HCT116 (cell line): ENCODE measurements at regions not wholly inside any gene's neighbourhood (a gene's known extent, or its start where the extent isn't known, plus 50 kb on each side); places are given as distances from the start of the nearest gene placed in this dataset.

Experiments
- ATAC-seq: fragments of 200-7000 bp; cut with Tn5 transposase; 2 replicates; pipeline ENCODE4 v1.9.1; 2020; ENCODE audit warnings: mild to moderate bottlenecking, moderate library complexity
- BruUV-seq: library from RNA; stranded (reverse); fragments of 400-500 nt; replicated peaks from 2 replicates; lab custom pipeline; 2021; lab: Mats Ljungman, UMichigan
- CTCF ChIA-PET: fragments of 300-600 bp; sonication (Branson Sonifier 250); formaldehyde crosslinking; loops from one replicate; lab custom pipeline; 2021; ENCODE audit warnings: antibody characterized with exemption; lab: Charles Lee
- POLR2A ChIA-PET: fragments of 300-600, 350-600 bp; sonication (Branson Sonifier 250); formaldehyde crosslinking; loops from one replicate; lab custom pipeline; 2021; ENCODE audit warnings: antibody characterized with exemption; lab: Charles Lee
- RAD21 ChIA-PET, 2 experiments: fragments of 300-600 bp; sonication (Branson Sonifier 250); formaldehyde crosslinking; loops; one replicate each; lab custom pipeline; 2023; ENCODE audit warnings: low total read pairs in 2 of 2; ENCODE audit not compliant: uncharacterized antibody in 2 of 2, unreplicated experiment in 2 of 2, low non-redundant PET in 1 of 2; lab: Charles Lee
- DNase-seq: peaks from one replicate; pipeline ENCODE4 v3.0.0-alpha.2; 2010; ENCODE audit warnings: low read depth, low spot score
- H2AFZ ChIP-seq: fragments of 200-600 bp; shearing (Covaris generic), sonication (generic); 2 replicates; pipeline ENCODE4 v1.6.1; 2017; ENCODE audit warnings: low read depth, mixed run types, mixed read lengths, antibody characterized with exemption, low read length; ENCODE audit not compliant: poor library complexity, severe bottlenecking
- H3K27ac ChIP-seq: 2 replicates; pipeline ENCODE4 v1.5.1; 2012; ENCODE audit warnings: low read depth, low read length
- H3K27me3 ChIP-seq: fragments of 200-600 bp; sonication (generic); 2 replicates; pipeline ENCODE4 v1.6.1; 2016; ENCODE audit warnings: mixed run types, low read length, mixed read lengths; ENCODE audit not compliant: insufficient read depth
- H3K36me3 ChIP-seq, 2 experiments: fragments of 200-500 bp in 1 of 2; fragments of 200-600 bp in 1 of 2; sonication (Bioruptor generic) in 1 of 2; sonication (generic) in 1 of 2; 2 replicates each; pipeline versions ENCODE4 v1.5.1 to v1.6.1; 2014 to 2016; ENCODE audit warnings: low read length in 2 of 2, inconsistent platforms in 1 of 2, mixed read lengths in 1 of 2, mixed run types in 1 of 2; ENCODE audit not compliant: insufficient read depth in 2 of 2, control insufficient read depth in 1 of 2
- H3K4me1 ChIP-seq, 2 experiments: fragments of 200-600 bp in 1 of 2; sonication (generic) in 1 of 2; 2 replicates each; pipeline versions ENCODE4 v1.5.1 to v1.6.1; 2012 to 2017; ENCODE audit warnings: low read length in 2 of 2, inconsistent platforms in 1 of 2, mild to moderate bottlenecking in 1 of 2, mixed read lengths in 1 of 2, mixed run types in 1 of 2, moderate library complexity in 1 of 2; ENCODE audit not compliant: insufficient read depth in 2 of 2, control insufficient read depth in 1 of 2
- H3K4me2 ChIP-seq: fragments of 200-600 bp; sonication (generic); 2 replicates; pipeline ENCODE4 v1.6.1; 2017; ENCODE audit warnings: mixed run types, low read length, mixed read lengths
- H3K4me3 ChIP-seq, 2 experiments: fragments of 200-600 bp in 1 of 2; sonication (generic) in 1 of 2; replicated peaks in 1 of 2; 2 replicates each; pipeline ENCODE4 v1.5.1; 2011 to 2016; ENCODE audit warnings: low read length in 2 of 2, control low read depth in 1 of 2, low read depth in 1 of 2, mild to moderate bottlenecking in 1 of 2, mixed read lengths in 1 of 2, mixed run types in 1 of 2
- H3K79me2 ChIP-seq: fragments of 200-600 bp; sonication (generic); 2 replicates; pipeline ENCODE4 v1.6.1; 2017; ENCODE audit warnings: mild to moderate bottlenecking, mixed run types, low read length, moderate library complexity, mixed read lengths; ENCODE audit not compliant: insufficient read depth
- H3K9ac ChIP-seq: fragments of 200-600 bp; sonication (generic); 2 replicates; pipeline ENCODE4 v1.6.1; 2016; ENCODE audit warnings: low read length, mixed read lengths
- H3K9me2 ChIP-seq: fragments of 200-600 bp; sonication (generic), shearing (Covaris generic); 2 replicates; pipeline ENCODE4 v1.6.1; 2017; ENCODE audit warnings: mixed run types, mild to moderate bottlenecking, moderate library complexity; ENCODE audit not compliant: insufficient read depth
- H3K9me3 ChIP-seq, 2 experiments: fragments of 200-500 bp in 1 of 2; fragments of 200-600 bp in 1 of 2; sonication (Bioruptor generic) in 1 of 2; sonication (generic) in 1 of 2; 2 replicates each; pipeline ENCODE4 v1.6.1; 2014 to 2017; ENCODE audit warnings: low read length in 2 of 2, mixed read lengths in 2 of 2, inconsistent platforms in 1 of 2, low read depth in 1 of 2, mild to moderate bottlenecking in 1 of 2, mixed run types in 1 of 2, moderate library complexity in 1 of 2; ENCODE audit not compliant: control insufficient read depth in 1 of 2, insufficient read depth in 1 of 2
- H4K20me1 ChIP-seq: fragments of 200-600 bp; sonication (generic), shearing (Covaris generic); 2 replicates; pipeline ENCODE4 v1.6.1; 2017; ENCODE audit warnings: mixed run types, mild to moderate bottlenecking, moderate library complexity; ENCODE audit not compliant: insufficient read depth
- CBX3 ChIP-seq: IDR thresholded peaks from 2 replicates; pipeline ENCODE4 v1.6.1; 2012; ENCODE audit warnings: low read depth
- CEBPB ChIP-seq: IDR thresholded peaks from 2 replicates; pipeline ENCODE4 v1.6.1; 2012; ENCODE audit warnings: low read depth
- EGR1 ChIP-seq: IDR thresholded peaks from 2 replicates; pipeline ENCODE4 v1.6.1; 2012; ENCODE audit warnings: low read depth
- ELF1 ChIP-seq: IDR thresholded peaks from 2 replicates; pipeline ENCODE4 v1.6.1; 2012; ENCODE audit warnings: low read depth, borderline replicate concordance
- EZH2 ChIP-seq: fragments of 200-600 bp; sonication (generic); IDR thresholded peaks from 2 replicates; pipeline ENCODE4 v1.6.1; 2017; ENCODE audit warnings: antibody characterized with exemption, mixed run types
- EZH2phosphoT487 ChIP-seq: fragments of 200-600 bp; IDR thresholded peaks from 2 replicates; pipeline ENCODE4 v1.6.1; 2018; ENCODE audit warnings: antibody characterized with exemption, borderline replicate concordance
- JUND ChIP-seq: IDR thresholded peaks from 2 replicates; pipeline ENCODE4 v1.6.1; 2012
- POLR2A ChIP-seq: IDR thresholded peaks from 2 replicates; pipeline ENCODE4 v1.7.0; 2011; ENCODE audit warnings: borderline replicate concordance; ENCODE audit not compliant: insufficient read depth, insufficient read length; ENCODE audit errors: extremely low read depth
- POLR2AphosphoS5 ChIP-seq: IDR thresholded peaks from 2 replicates; pipeline ENCODE4 v1.6.1; 2011; ENCODE audit warnings: mild to moderate bottlenecking, low read depth, low read length, moderate library complexity
- RAD21 ChIP-seq: IDR thresholded peaks from 2 replicates; pipeline ENCODE4 v1.6.1; 2012; ENCODE audit warnings: low read depth, mild to moderate bottlenecking
- SIN3A ChIP-seq: IDR thresholded peaks from 2 replicates; pipeline ENCODE4 v1.6.1; 2012; ENCODE audit warnings: low read depth
- SP1 ChIP-seq: IDR thresholded peaks from 2 replicates; pipeline ENCODE4 v1.6.1; 2012; ENCODE audit warnings: low read depth
- SRF ChIP-seq: IDR thresholded peaks from 2 replicates; pipeline ENCODE4 v1.6.1; 2012; ENCODE audit warnings: low read depth
- TCF7L2 ChIP-seq: IDR thresholded peaks from 2 replicates; pipeline ENCODE4 v1.7.0; 2011; ENCODE audit warnings: borderline replicate concordance, inconsistent platforms; ENCODE audit not compliant: insufficient read depth, insufficient read length; ENCODE audit errors: extremely low read depth
- ZNF274 ChIP-seq: fragments of 200-500 bp; sonication (Bioruptor generic); IDR thresholded peaks from 2 replicates; pipeline ENCODE4 v1.6.1; 2014; ENCODE audit warnings: mild to moderate bottlenecking, low read depth, low read length, inconsistent platforms
- intact Hi-C: fragments of 100-400 bp; cut with micrococcal nuclease; formaldehyde crosslinking; loops from 2 replicates; pipeline ENCODE4 v1.10.0; 2022
- TF ChIP-seq, protein P1 (sequence below): IDR thresholded peaks from 2 replicates; pipeline ENCODE4 v1.6.1; 2012
- TF ChIP-seq, protein P2 (sequence below), 3 experiments: fragments of 200-600 bp in 1 of 3; sonication (generic) in 1 of 3; IDR thresholded peaks in 2 of 3; conservative IDR thresholded peaks in 1 of 3; 2 replicates each; pipeline ENCODE4 v1.5.1; 2012 to 2017; ENCODE audit warnings: low read depth in 2 of 3, low read length in 2 of 3, antibody characterized with exemption in 1 of 3, borderline replicate concordance in 1 of 3, control low read depth in 1 of 3, mild to moderate bottlenecking in 1 of 3, mixed read lengths in 1 of 3, mixed run types in 1 of 3, moderate library complexity in 1 of 3; ENCODE audit not compliant: insufficient read depth in 1 of 3
- TF ChIP-seq, protein P3 (sequence below): IDR thresholded peaks from 2 replicates; pipeline ENCODE4 v1.6.1; 2011; ENCODE audit warnings: mild to moderate bottlenecking, low read length, moderate library complexity; ENCODE audit not compliant: insufficient replicate concordance; ENCODE audit errors: extremely low read depth

DNA sequence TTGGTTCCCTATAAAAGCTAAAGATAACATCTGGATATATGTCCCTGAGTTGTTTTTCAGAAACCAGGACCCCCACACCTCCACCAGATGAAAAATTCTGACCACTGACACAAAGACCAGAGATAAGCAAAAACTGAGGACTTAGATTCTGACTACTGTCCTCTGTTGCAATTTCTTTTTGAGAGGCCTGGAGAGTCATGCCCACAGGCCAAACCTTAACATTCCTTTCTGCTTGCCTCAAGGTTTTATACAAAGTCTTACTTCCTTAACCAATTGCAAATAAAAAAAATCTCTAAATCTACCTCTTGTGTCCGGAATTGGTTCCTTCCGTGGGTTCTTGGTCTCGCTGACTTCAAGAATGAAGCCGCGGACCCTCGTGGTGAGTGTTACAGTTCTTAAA, 228.5 kb downstream of the ABCC12 start:
- H3K9me2 ChIP-seq = no peaks in the 10 kb centered on the region
- H3K4me3 ChIP-seq = no peak overlapping the region
- ATAC-seq (no peak), DNase-seq (no peak)
- no peak for TF ChIP-seq ZNF274
- no peak for TF ChIP-seq ELF1
- no peak for TF ChIP-seq SIN3A
- TF ChIP-seq TCF7L2 = no peak
- no peak for TF ChIP-seq RAD21
- TF ChIP-seq EZH2phosphoT487 = no peak
- TF ChIP-seq SP1 = no peak
- no peak for TF ChIP-seq EZH2
- H3K4me2 ChIP-seq = no peak overlapping the region
- H3K4me1 ChIP-seq = no peaks in the 10 kb centered on the region
- no peak overlapping the region for H3K9ac ChIP-seq
- H4K20me1 ChIP-seq = no peaks in the 10 kb centered on the region
- BruUV-seq = no TSS peak
- intact Hi-C loops = no loop called here
- no peaks in the 10 kb centered on the region for H3K9me3 ChIP-seq
- ChIA-PET RAD21 (interaction anchor here (0.6 kb wide), 2 partner anchors 10 to 102 kb away, joined by 3 read pairs; no protein-coding TSS in a partner anchor), POLR2A (no interaction called here), CTCF (interaction anchor here (1.2 kb wide), 1 partner anchor 786 kb away, joined by 3 read pairs; no protein-coding TSS in a partner anchor)
- no peaks in the 10 kb centered on the region for H3K36me3 ChIP-seq
- H3K27ac ChIP-seq = no peak overlapping the region
- H3K79me2 ChIP-seq = no peaks in the 10 kb centered on the region
- no peak overlapping the region for H2AFZ ChIP-seq
- H3K27me3 ChIP-seq = peaks cover 7% of the 10 kb centered on the region; the same call in 1 of the 2 replicates

DNA sequence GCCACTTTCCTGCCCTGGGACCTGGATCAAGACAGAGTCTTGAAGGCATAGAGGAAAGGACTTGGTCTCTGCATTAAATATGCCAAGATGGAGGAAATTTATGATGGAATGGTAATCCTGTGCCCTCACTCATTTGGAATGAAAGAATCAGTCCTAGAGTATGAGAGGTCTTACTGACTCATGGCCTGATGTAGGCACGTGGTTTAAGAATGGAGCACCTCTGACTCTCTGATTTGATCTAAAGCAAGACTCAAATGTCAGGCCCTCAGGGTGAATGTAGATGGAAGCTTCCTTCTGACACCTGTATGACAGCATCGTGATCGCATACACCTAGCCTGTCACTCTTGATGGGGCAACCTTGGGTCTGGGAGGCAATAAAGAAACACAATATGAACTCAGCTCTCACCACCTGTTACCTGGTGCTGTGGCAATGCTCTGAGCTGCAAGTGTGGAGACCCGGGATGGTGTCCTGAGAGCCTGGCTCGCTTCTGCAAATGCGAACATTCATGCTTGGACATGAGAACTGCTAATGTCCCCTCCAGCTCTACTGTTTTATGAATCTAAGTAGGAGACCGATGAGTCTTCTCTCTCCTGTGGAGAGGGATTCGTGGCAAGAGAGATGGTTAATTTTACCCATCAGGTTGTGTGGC, 229.9 kb downstream of the ABCC12 start:
- RAD21 ChIA-PET = no interaction called here
- no peaks in the 10 kb centered on the region for H4K20me1 ChIP-seq
- POLR2A ChIA-PET = no interaction called here
- no peaks in the 10 kb centered on the region for H3K9me2 ChIP-seq
- no peak overlapping the region for H3K27ac ChIP-seq
- H3K36me3 ChIP-seq = no peaks in the 10 kb centered on the region
- H2AFZ ChIP-seq = no peak overlapping the region
- H3K9ac ChIP-seq = no peak overlapping the region
- no peaks in the 10 kb centered on the region for H3K79me2 ChIP-seq
- intact Hi-C loops = no loop called here
- H3K4me1 ChIP-seq = no peaks in the 10 kb centered on the region
- no peaks in the 10 kb centered on the region for H3K9me3 ChIP-seq
- CTCF ChIA-PET = no interaction called here
- DNase-seq (no peak), ATAC-seq (no peak)
- H3K4me2 ChIP-seq = no peak overlapping the region
- no TSS peak for BruUV-seq
- H3K27me3 ChIP-seq = peaks cover 15% of the 10 kb centered on the region
- no peak overlapping the region for H3K4me3 ChIP-seq
- TF ChIP-seq ELF1 = no peak
- no peak for TF ChIP-seq JUND
- TF ChIP-seq, protein P1, sequence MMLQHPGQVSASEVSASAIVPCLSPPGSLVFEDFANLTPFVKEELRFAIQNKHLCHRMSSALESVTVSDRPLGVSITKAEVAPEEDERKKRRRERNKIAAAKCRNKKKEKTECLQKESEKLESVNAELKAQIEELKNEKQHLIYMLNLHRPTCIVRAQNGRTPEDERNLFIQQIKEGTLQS = no peak
- no peak for TF ChIP-seq POLR2A
- TF ChIP-seq, protein P2, sequence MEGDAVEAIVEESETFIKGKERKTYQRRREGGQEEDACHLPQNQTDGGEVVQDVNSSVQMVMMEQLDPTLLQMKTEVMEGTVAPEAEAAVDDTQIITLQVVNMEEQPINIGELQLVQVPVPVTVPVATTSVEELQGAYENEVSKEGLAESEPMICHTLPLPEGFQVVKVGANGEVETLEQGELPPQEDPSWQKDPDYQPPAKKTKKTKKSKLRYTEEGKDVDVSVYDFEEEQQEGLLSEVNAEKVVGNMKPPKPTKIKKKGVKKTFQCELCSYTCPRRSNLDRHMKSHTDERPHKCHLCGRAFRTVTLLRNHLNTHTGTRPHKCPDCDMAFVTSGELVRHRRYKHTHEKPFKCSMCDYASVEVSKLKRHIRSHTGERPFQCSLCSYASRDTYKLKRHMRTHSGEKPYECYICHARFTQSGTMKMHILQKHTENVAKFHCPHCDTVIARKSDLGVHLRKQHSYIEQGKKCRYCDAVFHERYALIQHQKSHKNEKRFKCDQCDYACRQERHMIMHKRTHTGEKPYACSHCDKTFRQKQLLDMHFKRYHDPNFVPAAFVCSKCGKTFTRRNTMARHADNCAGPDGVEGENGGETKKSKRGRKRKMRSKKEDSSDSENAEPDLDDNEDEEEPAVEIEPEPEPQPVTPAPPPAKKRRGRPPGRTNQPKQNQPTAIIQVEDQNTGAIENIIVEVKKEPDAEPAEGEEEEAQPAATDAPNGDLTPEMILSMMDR (IDR thresholded peaks at IDR 0.05 in 2 of 3, conservative IDR thresholded peaks at IDR 0.05 in 1 of 3; ENCODE audit: borderline replicate concordance in 1 of 3, insufficient read depth in 1 of 3, low read depth in 2 of 3, low read length in 2 of 3) = no peak
- no peak for TF ChIP-seq SRF
- TF ChIP-seq CBX3 = no peak
- TF ChIP-seq EZH2phosphoT487 = no peak
- TF ChIP-seq ZNF274 = no peak
- no peak for TF ChIP-seq POLR2AphosphoS5
- no peak for TF ChIP-seq CEBPB
- no peak for TF ChIP-seq EGR1
- no peak for TF ChIP-seq SP1
- TF ChIP-seq, protein P3, sequence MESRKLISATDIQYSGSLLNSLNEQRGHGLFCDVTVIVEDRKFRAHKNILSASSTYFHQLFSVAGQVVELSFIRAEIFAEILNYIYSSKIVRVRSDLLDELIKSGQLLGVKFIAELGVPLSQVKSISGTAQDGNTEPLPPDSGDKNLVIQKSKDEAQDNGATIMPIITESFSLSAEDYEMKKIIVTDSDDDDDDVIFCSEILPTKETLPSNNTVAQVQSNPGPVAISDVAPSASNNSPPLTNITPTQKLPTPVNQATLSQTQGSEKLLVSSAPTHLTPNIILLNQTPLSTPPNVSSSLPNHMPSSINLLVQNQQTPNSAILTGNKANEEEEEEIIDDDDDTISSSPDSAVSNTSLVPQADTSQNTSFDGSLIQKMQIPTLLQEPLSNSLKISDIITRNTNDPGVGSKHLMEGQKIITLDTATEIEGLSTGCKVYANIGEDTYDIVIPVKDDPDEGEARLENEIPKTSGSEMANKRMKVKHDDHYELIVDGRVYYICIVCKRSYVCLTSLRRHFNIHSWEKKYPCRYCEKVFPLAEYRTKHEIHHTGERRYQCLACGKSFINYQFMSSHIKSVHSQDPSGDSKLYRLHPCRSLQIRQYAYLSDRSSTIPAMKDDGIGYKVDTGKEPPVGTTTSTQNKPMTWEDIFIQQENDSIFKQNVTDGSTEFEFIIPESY = no peak
